CD4-positive, alpha-beta memory T cell (primary cell): ENCODE measurements at regions not wholly inside any gene's neighbourhood (a gene's known extent, or its start where the extent isn't known, plus 50 kb on each side); places are given as distances from the start of the nearest gene placed in this dataset.

Experiments used
- CTCF ChIA-PET: fragments of 350-600 bp; sonication (Branson Sonifier 250); formaldehyde crosslinking; loops from one replicate; lab custom pipeline; 2021; ENCODE audit warnings: inconsistent platforms; ENCODE audit not compliant: partially characterized antibody; lab: Charles Lee
- POLR2A ChIA-PET: fragments of 350-600 bp; sonication (Branson Sonifier 250); formaldehyde crosslinking; loops from one replicate; lab custom pipeline; 2021; ENCODE audit not compliant: partially characterized antibody; lab: Charles Lee
- DNase-seq, 5 donors: peaks; one replicate each; pipeline versions ENCODE4 v3.0.0 to v3.0.0-alpha.2; 2020 to 2022; ENCODE audit warnings: mixed read lengths in 1 of 5
- H3K27ac ChIP-seq: one replicate; pipeline ENCODE4 v1.7.0; 2013; ENCODE audit warnings: low read depth, low read length
- H3K27me3 ChIP-seq: 2 replicates; pipeline ENCODE4 v1.7.0; 2013; ENCODE audit warnings: mild to moderate bottlenecking, low read length, moderate library complexity; ENCODE audit not compliant: insufficient read depth
- H3K36me3 ChIP-seq: 2 replicates; pipeline ENCODE4 v1.7.0; 2013; ENCODE audit warnings: mild to moderate bottlenecking, low read length, moderate library complexity; ENCODE audit not compliant: insufficient read depth
- H3K4me1 ChIP-seq: 2 replicates; pipeline ENCODE4 v1.7.0; 2013; ENCODE audit warnings: mild to moderate bottlenecking, low read length, moderate library complexity; ENCODE audit not compliant: insufficient read depth
- H3K4me3 ChIP-seq, 2 donors: one replicate each; pipeline ENCODE4 v1.7.0; 2013; ENCODE audit warnings: low read length in 2 of 2, mild to moderate bottlenecking in 1 of 2
- H3K9me3 ChIP-seq, 2 donors: one replicate each; pipeline ENCODE4 v1.7.0; 2013; ENCODE audit warnings: low read length in 2 of 2, control low read depth in 1 of 2; ENCODE audit not compliant: control insufficient read depth in 1 of 2
- H3K27ac Mint-ChIP-seq, 7 donors: one replicate each; pipeline ENCODE4 v1.8.0; 2020 to 2021; ENCODE audit warnings: mixed read lengths in 7 of 7, mild to moderate bottlenecking in 6 of 7, inconsistent platforms in 3 of 7, moderate library complexity in 3 of 7
- H3K27me3 Mint-ChIP-seq, 2 donors: one replicate each; pipeline ENCODE4 v1.8.0; 2020 to 2021; ENCODE audit warnings: mixed read lengths in 2 of 2
- H3K36me3 Mint-ChIP-seq, 2 donors: one replicate each; pipeline ENCODE4 v1.8.0; 2020 to 2021; ENCODE audit warnings: mixed read lengths in 2 of 2, inconsistent platforms in 1 of 2, mild to moderate bottlenecking in 1 of 2
- H3K4me1 Mint-ChIP-seq, 4 donors: one replicate each; pipeline ENCODE4 v1.8.0; 2020 to 2021; ENCODE audit warnings: mixed read lengths in 4 of 4, mild to moderate bottlenecking in 1 of 4
- H3K4me3 Mint-ChIP-seq, 8 donors: one replicate each; pipeline ENCODE4 v1.8.0; 2020 to 2021; ENCODE audit warnings: mixed read lengths in 8 of 8, mild to moderate bottlenecking in 7 of 8, moderate library complexity in 6 of 8, inconsistent platforms in 3 of 8
- H3K9me3 Mint-ChIP-seq, 8 donors: one replicate each; pipeline ENCODE4 v1.8.0; 2020 to 2021; ENCODE audit warnings: mixed read lengths in 8 of 8, mild to moderate bottlenecking in 5 of 8, inconsistent platforms in 3 of 8, moderate library complexity in 1 of 8
- intact Hi-C: fragments of 100-400 bp; cut with micrococcal nuclease; formaldehyde crosslinking; loops from one replicate; pipeline ENCODE4 v1.15.1; 2023

DNA sequence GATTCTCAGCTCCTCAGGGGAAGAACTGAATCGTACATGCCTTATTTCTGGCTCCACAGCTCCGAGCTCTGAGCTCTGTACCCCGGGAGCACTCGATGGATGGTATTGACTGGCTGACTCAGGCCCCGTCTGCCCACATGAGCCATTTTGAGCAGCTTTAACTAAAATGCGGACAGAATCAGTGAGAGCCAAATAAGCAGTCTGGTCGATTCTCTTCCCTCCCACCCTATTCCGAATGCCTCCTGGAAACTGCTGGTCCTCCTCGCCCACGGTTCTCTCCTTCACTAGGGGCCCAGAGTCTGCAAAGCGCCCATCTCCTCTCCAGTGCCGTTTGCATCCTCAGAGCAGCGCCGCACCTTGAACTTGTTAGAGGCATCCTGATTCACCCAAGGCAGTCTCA, 125.9 kb upstream of the IRF2BP2 start:
- peaks cover 0 to 3% (median 0%) of the 10 kb centered on the region in 8 donors for H3K9me3 Mint-ChIP-seq
- no peak overlapping the region for H3K4me3 Mint-ChIP-seq
- intact Hi-C loops: no loop called here
- peak overlapping the region in 4 of 7 donors; percentile 27 to 78 (median 57) for H3K27ac Mint-ChIP-seq
- peaks cover 14 to 27% (median 22%) of the 10 kb centered on the region in 4 donors for H3K4me1 Mint-ChIP-seq
- ChIA-PET POLR2A (interaction anchor here (0.8 to 1.4 kb wide), 3 partner anchors 21 to 126 kb away, joined by 3 read pairs; partner anchors contain the start of gene IRF2BP2), CTCF (interaction anchor here (1.5 kb wide), 1 partner anchor 138 kb away, joined by 7 read pairs; no protein-coding TSS in a partner anchor)
- Histone ChIP-seq H3K27ac (no peak overlapping the region), H3K4me3 (no peak overlapping the region), H3K4me1 (peaks cover 22% of the 10 kb centered on the region), H3K36me3 (no peaks in the 10 kb centered on the region), H3K9me3 (no peaks in the 10 kb centered on the region), H3K27me3 (no peaks in the 10 kb centered on the region)
- DNase-seq: no peak
- H3K36me3 Mint-ChIP-seq: no peaks in the 10 kb centered on the region
- H3K27me3 Mint-ChIP-seq: no peaks in the 10 kb centered on the region

DNA sequence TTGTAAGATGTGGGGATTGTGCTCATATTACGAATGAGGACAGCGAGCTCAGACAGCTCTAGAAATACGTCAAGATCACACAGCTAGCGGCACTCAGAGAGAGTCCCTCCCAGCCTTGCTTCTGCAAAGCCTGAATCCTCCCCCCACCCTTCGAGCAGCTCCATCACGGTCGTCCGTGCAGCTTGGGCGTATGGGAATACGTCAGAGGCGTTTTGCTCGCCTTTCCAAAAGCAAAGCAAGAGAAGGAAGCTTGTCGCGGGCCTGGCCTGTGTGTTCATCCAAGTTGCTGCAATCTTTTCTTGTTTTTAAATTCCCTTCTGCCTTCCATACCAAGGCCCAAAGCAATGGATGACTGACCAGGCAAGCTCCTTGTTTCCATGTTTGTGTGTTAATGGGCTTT, 125.5 kb upstream of the IRF2BP2 start:
- Histone ChIP-seq H3K27ac (no peak overlapping the region), H3K4me3 (no peak overlapping the region), H3K27me3 (no peaks in the 10 kb centered on the region), H3K9me3 (no peaks in the 10 kb centered on the region), H3K4me1 (peaks cover 26% of the 10 kb centered on the region), H3K36me3 (no peaks in the 10 kb centered on the region)
- Mint-ChIP-seq H3K4me1 (peaks cover 18 to 31% (median 27%) of the 10 kb centered on the region in 4 donors), H3K4me3 (no peak overlapping the region), H3K36me3 (no peaks in the 10 kb centered on the region), H3K27ac (peak overlapping the region in 3 of 7 donors; percentile 27 to 77 (median 51)), H3K27me3 (no peaks in the 10 kb centered on the region), H3K9me3 (peaks cover 0 to 3% (median 0%) of the 10 kb centered on the region in 8 donors)
- intact Hi-C loops: no loop called here
- DNase-seq: no peak
- CTCF ChIA-PET: interaction anchor here (1.5 kb wide), 1 partner anchor 138 kb away, joined by 7 read pairs; no protein-coding TSS in a partner anchor
- POLR2A ChIA-PET: interaction anchor here (0.8 to 1.4 kb wide), 3 partner anchors 21 to 125 kb away, joined by 3 read pairs; partner anchors contain the start of gene IRF2BP2

DNA sequence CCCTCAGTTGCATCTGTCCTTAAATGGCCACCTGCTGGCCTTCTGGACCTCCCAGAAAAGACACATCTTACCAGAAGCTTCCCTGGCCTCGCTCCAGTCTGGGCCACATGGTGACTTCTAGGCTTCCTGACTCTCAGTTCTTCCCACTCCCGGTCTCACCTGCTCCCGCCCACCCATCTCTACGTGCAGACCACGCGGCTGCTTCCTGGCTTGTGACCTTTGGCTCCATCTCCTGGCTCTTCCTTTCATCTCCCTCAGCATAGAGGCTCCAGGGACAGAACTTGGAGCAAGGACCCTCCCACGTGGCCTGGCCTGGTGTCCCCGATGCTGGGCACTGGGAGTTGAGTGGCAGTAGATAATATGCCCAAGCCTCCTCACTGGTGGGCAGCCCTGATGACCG, 124.9 kb upstream of the IRF2BP2 start:
- intact Hi-C loops: no loop called here
- H3K36me3 ChIP-seq: no peaks in the 10 kb centered on the region
- Mint-ChIP-seq H3K4me1 (peaks cover 22 to 37% (median 33%) of the 10 kb centered on the region in 4 donors), H3K9me3 (peaks cover 0 to 3% (median 0%) of the 10 kb centered on the region in 8 donors), H3K27me3 (no peaks in the 10 kb centered on the region), H3K27ac (peak overlapping the region in 3 of 7 donors; percentile 53 to 76 (median 58)), H3K36me3 (no peaks in the 10 kb centered on the region), H3K4me3 (no peak overlapping the region)
- no peak for DNase-seq
- ChIA-PET CTCF (interaction anchor here (1.5 kb wide), 1 partner anchor 137 kb away, joined by 7 read pairs; no protein-coding TSS in a partner anchor), POLR2A (interaction anchor here (0.8 to 3.1 kb wide), 3 partner anchors 10 to 123 kb away, joined by 3 to 21 read pairs (median 3); no protein-coding TSS in a partner anchor)
- H3K9me3 ChIP-seq: no peaks in the 10 kb centered on the region
- no peak overlapping the region for H3K27ac ChIP-seq
- no peak overlapping the region for H3K4me3 ChIP-seq
- no peaks in the 10 kb centered on the region for H3K27me3 ChIP-seq
- H3K4me1 ChIP-seq: peaks cover 33% of the 10 kb centered on the region

DNA sequence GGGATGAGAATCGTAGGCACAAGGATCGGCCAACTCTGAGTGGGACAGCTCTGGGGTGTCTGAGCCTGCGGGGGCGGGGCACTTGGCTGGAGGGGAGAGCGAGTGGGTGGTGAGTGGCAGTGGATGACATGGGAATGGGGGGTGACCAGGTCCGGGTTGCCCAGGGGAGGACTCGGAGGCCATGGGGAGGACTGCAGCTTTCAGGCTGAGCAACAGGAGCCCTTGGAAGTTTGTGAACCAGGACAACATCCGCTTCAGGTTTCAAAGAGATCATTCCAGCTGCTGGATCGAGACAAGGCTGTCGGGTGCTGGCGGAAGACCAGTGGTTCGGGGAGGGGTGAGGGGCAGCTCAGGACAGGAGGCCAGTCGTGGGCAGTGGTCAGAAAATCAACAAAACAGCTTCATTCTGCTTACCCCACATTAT, 124.4 kb upstream of the IRF2BP2 start:
- Histone ChIP-seq H3K9me3 (no peaks in the 10 kb centered on the region), H3K27me3 (no peaks in the 10 kb centered on the region), H3K36me3 (no peaks in the 10 kb centered on the region), H3K4me3 (no peak overlapping the region), H3K27ac (no peak overlapping the region), H3K4me1 (peaks cover 37% of the 10 kb centered on the region)
- Mint-ChIP-seq H3K9me3 (peaks cover 0 to 3% (median 0%) of the 10 kb centered on the region in 8 donors), H3K4me3 (no peak overlapping the region), H3K4me1 (peaks cover 22 to 42% (median 36%) of the 10 kb centered on the region in 4 donors), H3K27me3 (no peaks in the 10 kb centered on the region), H3K27ac (peak overlapping the region in 3 of 7 donors; percentile 63 to 85 (median 80)), H3K36me3 (no peaks in the 10 kb centered on the region)
- DNase-seq: no peak
- intact Hi-C loops: no loop called here
- ChIA-PET CTCF (interaction anchor here (1.5 kb wide), 1 partner anchor 137 kb away, joined by 7 read pairs; no protein-coding TSS in a partner anchor), POLR2A (interaction anchor here (1.4 to 3.1 kb wide), 2 partner anchors 10 to 23 kb away, joined by 3 to 21 read pairs; no protein-coding TSS in a partner anchor)

DNA sequence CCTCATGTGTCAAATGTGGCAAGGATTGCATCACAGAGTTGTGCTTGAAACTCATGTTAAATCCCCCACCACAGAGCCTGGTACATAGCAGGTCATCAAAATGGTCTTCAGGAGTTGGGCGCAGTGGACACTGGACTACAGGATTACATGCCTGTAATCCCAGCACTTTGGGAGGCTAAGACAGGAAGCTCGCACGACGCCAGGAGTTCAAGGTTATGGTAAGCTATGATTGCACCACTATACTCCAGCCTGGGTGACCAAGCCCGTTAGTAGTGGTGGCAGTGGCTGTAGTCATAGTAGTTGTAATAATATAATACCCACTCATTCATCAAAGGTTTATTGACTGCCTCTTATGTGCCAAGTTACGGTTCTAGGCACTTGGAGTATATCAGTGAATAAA, 123.4 kb upstream of the IRF2BP2 start:
- DNase-seq: no peak
- no peaks in the 10 kb centered on the region for H3K36me3 ChIP-seq
- H3K4me3 ChIP-seq: no peak overlapping the region
- Mint-ChIP-seq H3K4me3 (no peak overlapping the region), H3K9me3 (peaks cover 0 to 3% (median 0%) of the 10 kb centered on the region in 8 donors), H3K4me1 (peaks cover 22 to 46% (median 41%) of the 10 kb centered on the region in 4 donors), H3K36me3 (no peaks in the 10 kb centered on the region), H3K27ac (peak overlapping the region in 3 of 7 donors; percentile 9 to 72 (median 24)), H3K27me3 (no peaks in the 10 kb centered on the region)
- H3K27me3 ChIP-seq: no peaks in the 10 kb centered on the region
- peaks cover 47% of the 10 kb centered on the region for H3K4me1 ChIP-seq
- no peaks in the 10 kb centered on the region for H3K9me3 ChIP-seq
- H3K27ac ChIP-seq: no peak overlapping the region
- ChIA-PET CTCF (interaction anchor here (1.6 kb wide), 1 partner anchor 136 kb away, joined by 4 read pairs; no protein-coding TSS in a partner anchor), POLR2A (interaction anchor here (1.3 to 3.1 kb wide), 2 partner anchors 9 to 132 kb away, joined by 4 to 21 read pairs; no protein-coding TSS in a partner anchor)
- intact Hi-C loops: no loop called here

DNA sequence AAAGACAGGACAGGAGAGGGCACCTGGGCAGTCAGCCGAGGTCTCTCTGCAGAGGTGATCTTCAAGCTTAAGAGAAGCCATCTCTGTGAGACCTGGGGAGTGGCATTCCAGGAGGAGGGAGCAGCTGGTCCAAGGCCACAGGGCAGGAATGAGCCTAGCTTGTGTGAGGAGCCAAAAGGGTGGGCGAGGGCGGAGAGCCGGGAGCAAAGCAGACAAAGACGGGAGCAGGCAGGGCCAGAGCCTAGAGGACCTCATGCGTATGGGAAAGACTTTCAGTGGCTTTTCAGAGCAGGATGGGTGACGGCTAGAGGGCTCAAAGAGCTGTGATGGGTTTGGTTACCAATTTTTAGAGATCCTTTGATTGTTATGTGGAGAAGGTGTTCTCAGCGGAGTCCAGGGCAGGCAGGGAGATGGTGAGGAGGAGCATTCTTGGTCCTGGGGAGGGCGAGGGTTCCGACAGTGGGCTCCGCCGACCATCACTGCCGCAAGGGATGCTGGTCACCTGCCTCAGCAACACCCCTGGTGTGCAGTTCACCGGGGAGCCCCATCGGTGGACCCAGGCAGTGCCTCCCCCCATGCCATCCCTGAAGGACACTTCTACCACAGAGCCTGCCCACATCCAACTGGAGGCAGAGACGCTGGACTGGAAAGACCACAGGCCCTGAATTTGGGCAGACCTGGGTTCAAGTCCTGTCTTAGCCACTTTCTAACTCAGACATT, 122.9 kb upstream of the IRF2BP2 start:
- H3K27me3 Mint-ChIP-seq: no peaks in the 10 kb centered on the region
- no peak overlapping the region for H3K27ac ChIP-seq
- peaks cover 0 to 3% (median 0%) of the 10 kb centered on the region in 8 donors for H3K9me3 Mint-ChIP-seq
- H3K4me1 Mint-ChIP-seq: peaks cover 25 to 51% (median 43%) of the 10 kb centered on the region in 4 donors
- ChIA-PET POLR2A (interaction anchor here (1.3 to 3.1 kb wide), 3 partner anchors 8 to 132 kb away, joined by 4 to 34 read pairs (median 21); partner anchors contain the start of gene IRF2BP2), CTCF (interaction anchor here (0.7 to 1.6 kb wide), 3 partner anchors 11 to 135 kb away, joined by 3 to 4 read pairs (median 3); no protein-coding TSS in a partner anchor)
- H3K4me3 ChIP-seq: no peak overlapping the region
- H3K36me3 ChIP-seq: no peaks in the 10 kb centered on the region
- no peak for DNase-seq
- no peaks in the 10 kb centered on the region for H3K36me3 Mint-ChIP-seq
- intact Hi-C loops: no loop called here
- H3K27ac Mint-ChIP-seq: peak overlapping the region in 6 of 7 donors; percentile 80 to 98 (median 91)
- H3K4me1 ChIP-seq: peaks cover 51% of the 10 kb centered on the region
- no peaks in the 10 kb centered on the region for H3K27me3 ChIP-seq
- H3K4me3 Mint-ChIP-seq: peak overlapping the region in 2 of 8 donors; percentile 10 to 48
- no peaks in the 10 kb centered on the region for H3K9me3 ChIP-seq
